Erythroblast (primary cell): ENCODE measurements at regions not wholly inside any gene's neighbourhood (a gene's known extent, or its start where the extent isn't known, plus 50 kb on each side); places are given as distances from the start of the nearest gene placed in this dataset.

Source experiments
- GATA1 ChIP-seq: IDR thresholded peaks from 2 replicates; pipeline ENCODE4 v1.6.1; 2011; ENCODE audit warnings: low read depth, mild to moderate bottlenecking, control low read depth, low read length, moderate library complexity
- POLR2A ChIP-seq: IDR thresholded peaks from 2 replicates; pipeline ENCODE4 v1.6.1; 2011; ENCODE audit warnings: mild to moderate bottlenecking, low read length

DNA sequence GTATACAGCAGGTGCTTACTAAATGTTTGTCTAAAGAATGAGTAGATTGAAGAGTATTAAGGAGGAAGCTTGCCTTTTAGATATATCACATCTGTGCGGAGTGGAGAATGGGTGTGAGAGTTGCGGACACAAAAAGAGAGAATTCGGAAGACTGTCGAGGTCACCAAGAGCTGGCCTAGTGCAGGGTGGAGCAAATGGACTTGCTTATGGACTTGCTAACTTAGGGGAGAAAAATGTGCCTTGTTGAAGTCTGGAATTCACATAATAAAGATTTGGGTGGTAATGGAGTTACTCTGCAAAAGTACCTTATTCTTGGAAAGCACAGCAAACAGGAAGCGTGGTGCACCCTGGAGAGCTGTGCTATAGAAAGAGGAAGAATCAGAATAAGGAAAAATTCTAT, 361.7 kb downstream of the PRDM2 start:
- TF ChIP-seq POLR2A (no peak), GATA1 (no peak)
